ENCODE measurements at regions not wholly inside any gene's neighbourhood (a gene's known extent, or its start where the extent isn't known, plus 50 kb on each side); places are given as distances from the start of the nearest gene placed in this dataset.

GRCh38 chr10:36232935-36233334, 590.8 kb upstream of the FZD8 start:
- H3K79me2 ChIP-seq (ENCODE audit: insufficient read depth, low read length): no peaks in the 10 kb centered on the region
- Mint-ChIP-seq H3K27me3 (ENCODE audit: low read depth, unreplicated experiment) (peaks cover 3% of the 10 kb centered on the region), H3K4me1 (ENCODE audit: low read depth, unreplicated experiment) (no peaks in the 10 kb centered on the region), H3K27ac (ENCODE audit: unreplicated experiment) (no peak overlapping the region), H3K9me3 (ENCODE audit: unreplicated experiment) (no peaks in the 10 kb centered on the region), H3K36me3 (ENCODE audit: low read depth, unreplicated experiment) (no peaks in the 10 kb centered on the region), H3K4me3 (ENCODE audit: unreplicated experiment) (no peak overlapping the region)
- DNase-seq (ENCODE audit: low read depth) (no peak), FAIRE-seq (peak; percentile 74)
- H3K27ac ChIP-seq (ENCODE audit: low read depth, low read length): no peak overlapping the region
- TF ChIP-seq EZH2 (IDR thresholded peaks at IDR 0.05; ENCODE audit: insufficient read depth, low read length): no peak
- no peak for TF ChIP-seq CTCF (IDR thresholded peaks at IDR 0.05; ENCODE audit: insufficient read depth, low read depth, low read length)
- no peaks in the 10 kb centered on the region for H3K36me3 ChIP-seq (ENCODE audit: insufficient read depth, low read length)
- no peak overlapping the region for H3K4me3 ChIP-seq (ENCODE audit: insufficient read depth, low read depth, low read length)
- no peak overlapping the region for H3K4me2 ChIP-seq (ENCODE audit: low read length)
- H3K9ac ChIP-seq (ENCODE audit: low read length): no peak overlapping the region
- H4K20me1 ChIP-seq (ENCODE audit: insufficient read depth, low read length): no peaks in the 10 kb centered on the region
- H2AFZ ChIP-seq (ENCODE audit: low read depth, low read length): no peak overlapping the region
- no peaks in the 10 kb centered on the region for H3K4me1 ChIP-seq (ENCODE audit: insufficient read depth, low read length)
- no peaks in the 10 kb centered on the region for H3K9me3 ChIP-seq (ENCODE audit: insufficient read depth, low read depth, low read length)
- H3K27me3 ChIP-seq (ENCODE audit: insufficient read depth, low read length): no peaks in the 10 kb centered on the region

- Mint-ChIP-seq H3K4me1 (ENCODE audit: low read depth, unreplicated experiment) (peaks cover 6% of the 10 kb centered on the region), H3K9me3 (ENCODE audit: unreplicated experiment) (no peaks in the 10 kb centered on the region), H3K36me3 (ENCODE audit: low read depth, unreplicated experiment) (no peaks in the 10 kb centered on the region), H3K27me3 (ENCODE audit: low read depth, unreplicated experiment) (peaks cover 3% of the 10 kb centered on the region), H3K27ac (ENCODE audit: unreplicated experiment) (no peak overlapping the region), H3K4me3 (ENCODE audit: unreplicated experiment) (no peak overlapping the region)
- H3K27ac ChIP-seq (ENCODE audit: low read depth, low read length): no peak overlapping the region
- FAIRE-seq (no peak), DNase-seq (ENCODE audit: low read depth) (peak; percentile 26)
- H3K27me3 ChIP-seq (ENCODE audit: insufficient read depth, low read length): no peaks in the 10 kb centered on the region
- H3K4me1 ChIP-seq (ENCODE audit: insufficient read depth, low read length): no peaks in the 10 kb centered on the region
- H3K4me2 ChIP-seq (ENCODE audit: low read length): no peak overlapping the region
- no peaks in the 10 kb centered on the region for H4K20me1 ChIP-seq (ENCODE audit: insufficient read depth, low read length)
- H3K4me3 ChIP-seq (ENCODE audit: insufficient read depth, low read depth, low read length): no peak overlapping the region
- H3K9ac ChIP-seq (ENCODE audit: low read length): no peak overlapping the region
- TF ChIP-seq CTCF (IDR thresholded peaks at IDR 0.05; ENCODE audit: insufficient read depth, low read depth, low read length) (no peak), EZH2 (IDR thresholded peaks at IDR 0.05; ENCODE audit: insufficient read depth, low read length) (no peak)
- H2AFZ ChIP-seq (ENCODE audit: low read depth, low read length): no peak overlapping the region
- H3K9me3 ChIP-seq (ENCODE audit: insufficient read depth, low read depth, low read length): no peaks in the 10 kb centered on the region
- no peaks in the 10 kb centered on the region for H3K79me2 ChIP-seq (ENCODE audit: insufficient read depth, low read length)
- H3K36me3 ChIP-seq (ENCODE audit: insufficient read depth, low read length): no peaks in the 10 kb centered on the region
These were observed 582.4 kb upstream of the FZD8 start for GRCh38 chr10:36224431-36224985.

GRCh38 chr10:36221101-36221500, 579.0 kb upstream of the FZD8 start:
- H3K4me2 ChIP-seq (ENCODE audit: low read length): no peak overlapping the region
- no peaks in the 10 kb centered on the region for H3K27me3 Mint-ChIP-seq (ENCODE audit: low read depth, unreplicated experiment)
- no peaks in the 10 kb centered on the region for H3K9me3 Mint-ChIP-seq (ENCODE audit: unreplicated experiment)
- H3K36me3 ChIP-seq (ENCODE audit: insufficient read depth, low read length): no peaks in the 10 kb centered on the region
- no peaks in the 10 kb centered on the region for H3K4me1 ChIP-seq (ENCODE audit: insufficient read depth, low read length)
- no peak overlapping the region for H3K4me3 Mint-ChIP-seq (ENCODE audit: unreplicated experiment)
- H3K9me3 ChIP-seq (ENCODE audit: insufficient read depth, low read depth, low read length): no peaks in the 10 kb centered on the region
- H3K79me2 ChIP-seq (ENCODE audit: insufficient read depth, low read length): no peaks in the 10 kb centered on the region
- no peak overlapping the region for H3K9ac ChIP-seq (ENCODE audit: low read length)
- no peak overlapping the region for H2AFZ ChIP-seq (ENCODE audit: low read depth, low read length)
- no peak for TF ChIP-seq EZH2 (IDR thresholded peaks at IDR 0.05; ENCODE audit: insufficient read depth, low read length)
- TF ChIP-seq CTCF (IDR thresholded peaks at IDR 0.05; ENCODE audit: insufficient read depth, low read depth, low read length): no peak
- no peak overlapping the region for H3K4me3 ChIP-seq (ENCODE audit: insufficient read depth, low read depth, low read length)
- no peaks in the 10 kb centered on the region for H4K20me1 ChIP-seq (ENCODE audit: insufficient read depth, low read length)
- H3K27ac ChIP-seq (ENCODE audit: low read depth, low read length): no peak overlapping the region
- peaks cover 6% of the 10 kb centered on the region for H3K4me1 Mint-ChIP-seq (ENCODE audit: low read depth, unreplicated experiment)
- FAIRE-seq (no peak), DNase-seq (ENCODE audit: low read depth) (no peak)
- no peak overlapping the region for H3K27ac Mint-ChIP-seq (ENCODE audit: unreplicated experiment)
- no peaks in the 10 kb centered on the region for H3K27me3 ChIP-seq (ENCODE audit: insufficient read depth, low read length)
- H3K36me3 Mint-ChIP-seq (ENCODE audit: low read depth, unreplicated experiment): no peaks in the 10 kb centered on the region

Measured in astrocyte (in vitro differentiated cells and primary cell).